OCI-LY7 (cell line): ENCODE measurements at regions not wholly inside any gene's neighbourhood (a gene's known extent, or its start where the extent isn't known, plus 50 kb on each side); places are given as distances from the start of the nearest gene placed in this dataset.

Source experiments
- BruUV-seq: library from RNA; stranded (reverse); fragments of 400-500 nt; replicated peaks from 2 replicates; lab custom pipeline; 2021; lab: Mats Ljungman, UMichigan
- CTCF ChIA-PET: fragments of 300-600 bp; sonication (Branson Sonifier 250); formaldehyde crosslinking; loops from one replicate; lab custom pipeline; 2022; ENCODE audit warnings: antibody characterized with exemption; ENCODE audit not compliant: unreplicated experiment; lab: Charles Lee
- POLR2A ChIA-PET: fragments of 300-600 bp; sonication (Branson Sonifier 250); formaldehyde crosslinking; loops from one replicate; lab custom pipeline; 2022; ENCODE audit warnings: antibody characterized with exemption; lab: Charles Lee
- DNase-seq: peaks from one replicate; pipeline ENCODE4 v3.0.0-alpha.2; 2015; ENCODE audit warnings: low spot score
- H2AFZ ChIP-seq: fragments of 200-600 bp; sonication (generic), shearing (Covaris generic); 2 replicates; pipeline ENCODE4 v1.6.1; 2014; ENCODE audit warnings: mild to moderate bottlenecking, antibody characterized with exemption, low read length, moderate library complexity
- H3K27ac ChIP-seq: fragments of 200-600 bp; sonication (generic); 2 replicates; pipeline ENCODE4 v1.5.1; 2014; ENCODE audit warnings: mixed run types, low read depth, mild to moderate bottlenecking, moderate library complexity, low read length, inconsistent platforms; ENCODE audit not compliant: poor library complexity, severe bottlenecking
- H3K36me3 ChIP-seq: fragments of 200-600 bp; sonication (generic); 2 replicates; pipeline ENCODE4 v1.6.1; 2014; ENCODE audit warnings: mild to moderate bottlenecking, antibody characterized with exemption, low read length, moderate library complexity, mixed read lengths; ENCODE audit not compliant: insufficient read depth
- H3K4me1 ChIP-seq: fragments of 200-600 bp; sonication (generic); 2 replicates; pipeline ENCODE4 v1.5.1; 2014; ENCODE audit warnings: mild to moderate bottlenecking, low read length; ENCODE audit not compliant: insufficient read depth, poor library complexity, severe bottlenecking
- H3K4me2 ChIP-seq: fragments of 200-600 bp; sonication (generic); 2 replicates; pipeline ENCODE4 v1.6.1; 2014; ENCODE audit warnings: mild to moderate bottlenecking, low read length
- H3K4me3 ChIP-seq: fragments of 200-600 bp; sonication (generic); 2 replicates; pipeline ENCODE4 v1.5.1; 2014; ENCODE audit warnings: mild to moderate bottlenecking, low read depth, low read length; ENCODE audit not compliant: poor library complexity, severe bottlenecking
- H3K79me2 ChIP-seq: fragments of 200-600 bp; sonication (generic); 2 replicates; pipeline ENCODE4 v1.6.1; 2016; ENCODE audit warnings: low read depth, mild to moderate bottlenecking, low read length, moderate library complexity, mixed read lengths; ENCODE audit not compliant: insufficient read depth
- H3K9me2 ChIP-seq: fragments of 200-600 bp; sonication (generic); 2 replicates; pipeline ENCODE4 v1.6.1; 2016; ENCODE audit warnings: mild to moderate bottlenecking, low read length, mixed read lengths; ENCODE audit not compliant: insufficient read depth
- H3K9me3 ChIP-seq: fragments of 200-600 bp; sonication (generic); 2 replicates; pipeline ENCODE4 v1.6.1; 2014; ENCODE audit warnings: mild to moderate bottlenecking, mixed run types, low read length, mixed read lengths
- H4K20me1 ChIP-seq: fragments of 200-600 bp; sonication (generic); 2 replicates; pipeline ENCODE4 v1.6.1; 2014; ENCODE audit warnings: mild to moderate bottlenecking, antibody characterized with exemption, low read length, moderate library complexity, mixed read lengths; ENCODE audit not compliant: insufficient read depth
- CTCF ChIP-seq: fragments of 200-600 bp; sonication (generic); conservative IDR thresholded peaks from 2 replicates; pipeline ENCODE4 v1.5.1; 2014; ENCODE audit warnings: mild to moderate bottlenecking, antibody characterized with exemption, low read length, moderate library complexity, mixed read lengths
- EZH2phosphoT487 ChIP-seq: fragments of 200-600 bp; sonication (generic); IDR thresholded peaks from 2 replicates; pipeline ENCODE4 v1.6.1; 2018; ENCODE audit warnings: low read depth, borderline replicate concordance, mild to moderate bottlenecking, mixed run types, antibody characterized with exemption, low read length, moderate library complexity, mixed read lengths
- intact Hi-C: fragments of 100-400 bp; cut with micrococcal nuclease; formaldehyde crosslinking; loops from one replicate; pipeline ENCODE4 v1.10.0; 2022; ENCODE audit not compliant: unreplicated experiment

- Histone ChIP-seq H3K4me2 (no peak overlapping the region), H3K79me2 (no peaks in the 10 kb centered on the region), H3K9me2 (no peaks in the 10 kb centered on the region), H4K20me1 (no peaks in the 10 kb centered on the region), H3K27ac (no peak overlapping the region), H2AFZ (no peak overlapping the region), H3K9me3 (no peaks in the 10 kb centered on the region), H3K4me1 (no peaks in the 10 kb centered on the region), H3K4me3 (no peak overlapping the region), H3K36me3 (no peaks in the 10 kb centered on the region)
- ChIA-PET CTCF (no interaction called here), POLR2A (interaction anchor here (0.6 kb wide), 1 partner anchor 69 kb away, joined by 4 read pairs; no protein-coding TSS in a partner anchor)
- TF ChIP-seq EZH2phosphoT487 (no peak), CTCF (no peak)
- intact Hi-C loops = no loop called here
- BruUV-seq = no TSS peak
- DNase-seq = no peak
Observed at GRCh38 chr6:78192057-78192456, 539.2 kb downstream of the MEI4 start.

DNA sequence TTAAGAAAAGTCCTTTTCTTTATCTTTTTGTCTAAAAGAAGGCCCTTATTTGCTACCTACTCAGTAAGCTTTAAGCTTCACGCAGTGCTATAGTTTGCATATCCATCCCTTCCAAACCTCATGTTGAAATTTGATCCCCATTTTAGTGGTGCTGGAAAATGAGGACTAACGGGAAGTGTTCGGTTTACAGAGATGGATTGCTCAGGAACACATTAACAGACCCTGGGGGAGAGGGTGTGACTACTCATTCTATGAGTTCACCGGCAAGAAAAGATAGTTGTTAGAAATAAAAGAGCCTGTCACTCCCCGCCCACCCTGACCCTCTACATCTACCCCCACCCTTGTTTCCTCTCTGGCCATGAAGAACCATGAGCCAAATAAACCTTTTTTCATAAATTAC lies 546.2 kb downstream of the MEI4 start:
- POLR2A ChIA-PET = interaction anchor here (0.7 kb wide), 1 partner anchor 1623 kb away, joined by 11 read pairs; no protein-coding TSS in a partner anchor

More for the DNA sequence above, 546.2 kb downstream of the MEI4 start:
- Histone ChIP-seq H3K9me2 (no peaks in the 10 kb centered on the region), H3K4me3 (no peak overlapping the region), H3K79me2 (no peaks in the 10 kb centered on the region), H3K4me1 (no peaks in the 10 kb centered on the region), H3K4me2 (no peak overlapping the region), H2AFZ (no peak overlapping the region), H3K27ac (no peak overlapping the region), H3K9me3 (no peaks in the 10 kb centered on the region), H3K36me3 (no peaks in the 10 kb centered on the region), H4K20me1 (no peaks in the 10 kb centered on the region)
- TF ChIP-seq CTCF (no peak), EZH2phosphoT487 (no peak)
- BruUV-seq = no TSS peak
- no peak for DNase-seq
- CTCF ChIA-PET = no interaction called here
- intact Hi-C loops = no loop called here
